Smooth muscle cell (in vitro differentiated cells): ENCODE measurements at regions not wholly inside any gene's neighbourhood (a gene's known extent, or its start where the extent isn't known, plus 50 kb on each side); places are given as distances from the start of the nearest gene placed in this dataset.
A peak's percentile ranks its signal among the peaks of the same experiment; 100 is the strongest.

ENCODE experiments used
- DNase-seq: peaks from one replicate; lab custom pipeline; 2025; ENCODE audit not compliant: unreplicated experiment; lab: John Stamatoyannopoulos, UW
- H2AFZ ChIP-seq: fragments of 200-600 bp; sonication (generic); 2 replicates; pipeline ENCODE4 v1.6.0; 2016; ENCODE audit warnings: antibody characterized with exemption, low read depth, mild to moderate bottlenecking
- H3F3A ChIP-seq: fragments of 200-600 bp; sonication (generic); 2 replicates; pipeline ENCODE4 v1.6.0; 2017; ENCODE audit warnings: antibody characterized with exemption, low read depth
- H3K27ac ChIP-seq: fragments of 200-600 bp; sonication (generic); 2 replicates; pipeline ENCODE4 v1.5.1; 2016; ENCODE audit warnings: low read depth, mild to moderate bottlenecking
- H3K27me3 ChIP-seq: fragments of 200-600 bp; sonication (generic); 2 replicates; pipeline ENCODE4 v1.6.1; 2016; ENCODE audit warnings: low read depth, mild to moderate bottlenecking
- H3K36me3 ChIP-seq: fragments of 200-600 bp; sonication (generic); 2 replicates; pipeline ENCODE4 v1.5.1; 2016; ENCODE audit warnings: low read depth
- H3K4me1 ChIP-seq: fragments of 200-600 bp; sonication (generic); 2 replicates; pipeline ENCODE4 v1.5.1; 2016; ENCODE audit warnings: low read depth
- H3K4me2 ChIP-seq: fragments of 200-600 bp; sonication (generic); 2 replicates; pipeline ENCODE4 v1.6.0; 2016; ENCODE audit warnings: mild to moderate bottlenecking
- H3K4me3 ChIP-seq: fragments of 200-600 bp; sonication (generic); 2 replicates; pipeline ENCODE4 v1.5.1; 2016; ENCODE audit warnings: mild to moderate bottlenecking
- H3K79me2 ChIP-seq: fragments of 200-600 bp; sonication (generic); 2 replicates; pipeline ENCODE4 v1.6.0; 2016; ENCODE audit warnings: low read depth, mild to moderate bottlenecking
- H3K9ac ChIP-seq: fragments of 200-600 bp; sonication (generic); 2 replicates; pipeline ENCODE4 v1.6.0; 2016; ENCODE audit warnings: low read depth
- H3K9me3 ChIP-seq: fragments of 200-600 bp; sonication (generic); replicated peaks from 2 replicates; pipeline ENCODE4 v1.5.1; 2016; ENCODE audit warnings: low read depth
- H4K20me1 ChIP-seq: fragments of 200-600 bp; sonication (generic); 2 replicates; pipeline ENCODE4 v1.6.0; 2016; ENCODE audit warnings: low read depth
- CTCF ChIP-seq: fragments of 200-600 bp; sonication (generic); IDR thresholded peaks from 2 replicates; pipeline ENCODE4 v1.5.1; 2017; ENCODE audit warnings: borderline replicate concordance, mild to moderate bottlenecking, antibody characterized with exemption; ENCODE audit not compliant: insufficient read depth, poor library complexity, severe bottlenecking
- WGBS: methylation state at CpG from one replicate; pipeline ENCODE4 v1.1.7; 2016; ENCODE audit warnings: low lambda C conversion rate; 5-methylcytosine and 5-hydroxymethylcytosine counted together

GRCh38 chr1:39132505-39133339 is 71.8 kb upstream of the MACF1 start:
- no peak for TF ChIP-seq CTCF
- H3K4me3 ChIP-seq: no peak overlapping the region
- DNase-seq: no peak
- WGBS: 33% methylated on average over 9 of the region's 9 CpGs
- no peak overlapping the region for H3K9ac ChIP-seq
- no peaks in the 10 kb centered on the region for H3K9me3 ChIP-seq
- H4K20me1 ChIP-seq: peaks cover 95% of the 10 kb centered on the region
- no peaks in the 10 kb centered on the region for H3K27me3 ChIP-seq
- H3K4me1 ChIP-seq: peaks cover 43% of the 10 kb centered on the region
- H3K4me2 ChIP-seq: peak overlapping the region; percentile 25
- peaks cover 84% of the 10 kb centered on the region for H3K79me2 ChIP-seq
- peak overlapping the region; percentile 54 for H3K27ac ChIP-seq
- no peaks in the 10 kb centered on the region for H3K36me3 ChIP-seq
- H2AFZ ChIP-seq: no peak overlapping the region
- H3F3A ChIP-seq: no peaks in the 10 kb centered on the region

GRCh38 chr1:39133340-39133684 is 71.2 kb upstream of the MACF1 start:
- TF ChIP-seq CTCF: no peak
- H3K79me2 ChIP-seq: peaks cover 82% of the 10 kb centered on the region
- H4K20me1 ChIP-seq: peaks cover 96% of the 10 kb centered on the region
- H2AFZ ChIP-seq: no peak overlapping the region
- WGBS: 67% methylated on average over 1 of the region's 1 CpG
- H3K4me3 ChIP-seq: no peak overlapping the region
- no peak overlapping the region for H3K9ac ChIP-seq
- H3K27me3 ChIP-seq: no peaks in the 10 kb centered on the region
- no peaks in the 10 kb centered on the region for H3F3A ChIP-seq
- no peaks in the 10 kb centered on the region for H3K9me3 ChIP-seq
- peaks cover 40% of the 10 kb centered on the region for H3K4me1 ChIP-seq
- DNase-seq: no peak
- H3K27ac ChIP-seq: peak overlapping the region; percentile 54
- no peak overlapping the region for H3K4me2 ChIP-seq
- no peaks in the 10 kb centered on the region for H3K36me3 ChIP-seq

GRCh38 chr1:39134768-39135333 is 69.6 kb upstream of the MACF1 start:
- no peaks in the 10 kb centered on the region for H3F3A ChIP-seq
- H3K9me3 ChIP-seq: no peaks in the 10 kb centered on the region
- H3K36me3 ChIP-seq: no peaks in the 10 kb centered on the region
- H3K27me3 ChIP-seq: no peaks in the 10 kb centered on the region
- no peak overlapping the region for H2AFZ ChIP-seq
- WGBS: 88% methylated on average over 5 of the region's 5 CpGs
- peaks cover 35% of the 10 kb centered on the region for H3K4me1 ChIP-seq
- no peak for TF ChIP-seq CTCF
- no peak overlapping the region for H3K4me3 ChIP-seq
- DNase-seq: no peak
- peak overlapping the region; percentile 60 for H3K27ac ChIP-seq
- H3K4me2 ChIP-seq: no peak overlapping the region
- peaks cover 96% of the 10 kb centered on the region for H4K20me1 ChIP-seq
- H3K79me2 ChIP-seq: peaks cover 82% of the 10 kb centered on the region
- no peak overlapping the region for H3K9ac ChIP-seq
